Sigmoid colon (tissue), 4 donors: ENCODE measurements at regions not wholly inside any gene's neighbourhood (a gene's known extent, or its start where the extent isn't known, plus 50 kb on each side); places are given as distances from the start of the nearest gene placed in this dataset.
A peak's percentile ranks its signal among the peaks of the same experiment; 100 is the strongest.

ENCODE experiments used
- EP300 ChIP-seq, 4 donors: sonication (generic); formaldehyde crosslinking; IDR thresholded peaks; one replicate each; pipeline ENCODE4 v1.6.1; 2017; ENCODE audit warnings: antibody characterized with exemption in 4 of 4
- TF ChIP-seq, protein P1 (sequence below), 4 experiments: fragments of 450-650 bp in 3 of 4; fragments of 200-600 bp in 1 of 4; IDR thresholded peaks; one replicate each; pipeline ENCODE4 v1.5.1; 2016 to 2019; ENCODE audit warnings: antibody characterized with exemption in 4 of 4, mild to moderate bottlenecking in 3 of 4, moderate library complexity in 2 of 4

DNA sequence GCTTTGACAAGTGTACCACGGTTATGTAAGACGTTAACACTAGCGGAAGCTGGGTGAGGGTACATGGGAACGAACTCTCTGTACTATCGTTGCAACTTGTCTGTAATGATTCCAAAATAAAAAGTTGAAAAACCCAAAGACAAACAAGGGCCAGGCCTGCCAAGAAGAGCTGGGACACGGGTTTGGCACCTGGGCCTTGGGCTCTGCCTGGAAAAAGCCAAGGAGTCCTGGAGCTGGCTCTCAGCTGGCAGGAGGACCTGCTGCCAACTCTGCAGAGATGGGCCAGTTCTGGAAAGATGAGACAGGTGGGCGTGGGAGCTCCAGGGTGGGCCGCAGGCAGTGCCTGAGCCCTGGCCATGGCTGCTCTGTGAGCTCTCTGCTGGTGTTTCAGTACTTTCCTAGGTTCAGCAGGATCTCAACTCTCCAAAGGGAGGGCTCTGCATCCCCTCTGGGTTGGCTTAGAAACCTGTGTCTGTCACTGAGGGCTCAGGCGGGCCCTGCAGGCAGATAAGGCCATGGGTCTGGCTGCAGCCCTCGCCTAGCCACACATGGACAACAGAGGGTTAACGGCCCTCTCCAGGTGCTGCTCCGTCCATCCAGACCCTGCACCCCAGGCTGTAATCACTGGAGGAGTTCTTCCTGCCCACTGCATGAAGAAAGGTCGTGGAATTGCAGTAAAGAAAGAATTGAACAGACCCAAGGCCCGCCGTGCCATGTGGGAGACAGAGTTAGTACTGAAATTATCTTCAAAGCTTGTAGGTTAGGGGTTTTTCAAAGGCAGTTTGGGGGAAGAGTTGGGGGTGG lies 89.9 kb downstream of the RHOB start:
- TF ChIP-seq, protein P1, sequence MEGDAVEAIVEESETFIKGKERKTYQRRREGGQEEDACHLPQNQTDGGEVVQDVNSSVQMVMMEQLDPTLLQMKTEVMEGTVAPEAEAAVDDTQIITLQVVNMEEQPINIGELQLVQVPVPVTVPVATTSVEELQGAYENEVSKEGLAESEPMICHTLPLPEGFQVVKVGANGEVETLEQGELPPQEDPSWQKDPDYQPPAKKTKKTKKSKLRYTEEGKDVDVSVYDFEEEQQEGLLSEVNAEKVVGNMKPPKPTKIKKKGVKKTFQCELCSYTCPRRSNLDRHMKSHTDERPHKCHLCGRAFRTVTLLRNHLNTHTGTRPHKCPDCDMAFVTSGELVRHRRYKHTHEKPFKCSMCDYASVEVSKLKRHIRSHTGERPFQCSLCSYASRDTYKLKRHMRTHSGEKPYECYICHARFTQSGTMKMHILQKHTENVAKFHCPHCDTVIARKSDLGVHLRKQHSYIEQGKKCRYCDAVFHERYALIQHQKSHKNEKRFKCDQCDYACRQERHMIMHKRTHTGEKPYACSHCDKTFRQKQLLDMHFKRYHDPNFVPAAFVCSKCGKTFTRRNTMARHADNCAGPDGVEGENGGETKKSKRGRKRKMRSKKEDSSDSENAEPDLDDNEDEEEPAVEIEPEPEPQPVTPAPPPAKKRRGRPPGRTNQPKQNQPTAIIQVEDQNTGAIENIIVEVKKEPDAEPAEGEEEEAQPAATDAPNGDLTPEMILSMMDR (IDR thresholded peaks at IDR 0.05), result no peak
- TF ChIP-seq EP300 (IDR thresholded peaks at IDR 0.05), result peak in 1 of 4 donors; percentile 20
